Neural cell (in vitro differentiated cells): ENCODE measurements at regions not wholly inside any gene's neighbourhood (a gene's known extent, or its start where the extent isn't known, plus 50 kb on each side); places are given as distances from the start of the nearest gene placed in this dataset.

Source experiments
- H2AFZ ChIP-seq: fragments of 200-600, 300-800 bp; sonication (generic), shearing (Covaris generic); 2 replicates; pipeline ENCODE4 v1.6.0; 2014; ENCODE audit warnings: low read depth, mild to moderate bottlenecking, antibody characterized with exemption, low read length, moderate library complexity
- H3F3A ChIP-seq: fragments of 200-600 bp; shearing (Covaris generic); 2 replicates; pipeline ENCODE4 v1.6.1; 2016; ENCODE audit warnings: mild to moderate bottlenecking, moderate library complexity, mixed read lengths, antibody characterized with exemption, low read length; ENCODE audit not compliant: insufficient read depth, poor library complexity, severe bottlenecking
- H3K27ac ChIP-seq: fragments of 200-600, 300-800 bp; sonication (generic), shearing (Covaris generic); 2 replicates; pipeline ENCODE4 v1.5.1; 2014; ENCODE audit warnings: mild to moderate bottlenecking, low read length, moderate library complexity
- H3K27me3 ChIP-seq: fragments of 300-800, 200-600 bp; sonication (generic), shearing (Covaris generic); 2 replicates; pipeline ENCODE4 v1.6.0; 2014; ENCODE audit warnings: mild to moderate bottlenecking, low read depth, low read length, moderate library complexity; ENCODE audit not compliant: insufficient read depth
- H3K36me3 ChIP-seq: fragments of 300-800, 200-600 bp; sonication (generic), shearing (Covaris generic); 2 replicates; pipeline ENCODE4 v1.5.1; 2014; ENCODE audit warnings: mild to moderate bottlenecking, antibody characterized with exemption, low read length, moderate library complexity; ENCODE audit not compliant: insufficient read depth
- H3K4me2 ChIP-seq: fragments of 300-800, 200-600 bp; sonication (generic), shearing (Covaris generic); 2 replicates; pipeline ENCODE4 v1.6.0; 2014; ENCODE audit warnings: mild to moderate bottlenecking, low read length
- H3K4me3 ChIP-seq: fragments of 300-800, 200-600 bp; sonication (generic), shearing (Covaris generic); 2 replicates; pipeline ENCODE4 v1.5.1; 2014; ENCODE audit warnings: mild to moderate bottlenecking, low read length, moderate library complexity
- H3K79me2 ChIP-seq: fragments of 200-600 bp; shearing (Covaris generic); replicated peaks from 2 replicates; pipeline ENCODE4 v1.6.0; 2014; ENCODE audit warnings: mild to moderate bottlenecking, low read length, moderate library complexity; ENCODE audit not compliant: insufficient read depth
- H3K9ac ChIP-seq: fragments of 300-800, 200-600 bp; sonication (generic), shearing (Covaris generic); 2 replicates; pipeline ENCODE4 v1.6.1; 2016; ENCODE audit warnings: mild to moderate bottlenecking, low read length, mixed read lengths
- H3K9me2 ChIP-seq: fragments of 200-600 bp; shearing (Covaris generic); 2 replicates; pipeline ENCODE4 v1.6.1; 2016; ENCODE audit warnings: mild to moderate bottlenecking, low read length, mixed read lengths; ENCODE audit not compliant: insufficient read depth
- H3K9me3 ChIP-seq: fragments of 200-600, 300-800 bp; sonication (generic), shearing (Covaris generic); 2 replicates; pipeline ENCODE4 v1.6.1; 2016; ENCODE audit warnings: mild to moderate bottlenecking, mixed run types, low read length, moderate library complexity, mixed read lengths
- H4K20me1 ChIP-seq: fragments of 200-600 bp; shearing (Covaris generic); 2 replicates; pipeline ENCODE4 v1.6.1; 2016; ENCODE audit warnings: mild to moderate bottlenecking, mixed run types; ENCODE audit not compliant: insufficient read depth
- EP300 ChIP-seq: fragments of 450-650 bp; conservative IDR thresholded peaks from 2 replicates; pipeline ENCODE4 v1.6.1; 2014; ENCODE audit warnings: antibody characterized with exemption, mild to moderate bottlenecking, moderate library complexity; ENCODE audit not compliant: poor library complexity, severe bottlenecking
- EZH2 ChIP-seq: fragments of 200-600, 300-800 bp; shearing (Covaris generic), sonication (generic); IDR thresholded peaks from 2 replicates; pipeline ENCODE4 v1.6.1; 2014; ENCODE audit warnings: antibody characterized with exemption, low read length, borderline replicate concordance, mild to moderate bottlenecking; ENCODE audit not compliant: insufficient read depth, poor library complexity, severe bottlenecking
- MXI1 ChIP-seq: fragments of 450-650 bp; conservative IDR thresholded peaks from 2 replicates; pipeline ENCODE4 v1.6.1; 2014; ENCODE audit warnings: antibody characterized with exemption, mild to moderate bottlenecking; ENCODE audit not compliant: poor library complexity, severe bottlenecking
- POLR2AphosphoS5 ChIP-seq: IDR thresholded peaks from 2 replicates; pipeline ENCODE4 v1.6.1; 2012
- RAD21 ChIP-seq: fragments of 450-650 bp; conservative IDR thresholded peaks from 2 replicates; pipeline ENCODE4 v1.6.1; 2014; ENCODE audit warnings: antibody characterized with exemption, mild to moderate bottlenecking, moderate library complexity
- SMC3 ChIP-seq: fragments of 450-650 bp; conservative IDR thresholded peaks from 2 replicates; pipeline ENCODE4 v1.6.1; 2014; ENCODE audit warnings: antibody characterized with exemption, mild to moderate bottlenecking, moderate library complexity; ENCODE audit not compliant: poor library complexity
- TAF1 ChIP-seq: IDR thresholded peaks from 2 replicates; pipeline ENCODE4 v1.6.1; 2012; ENCODE audit warnings: low read depth
- TF ChIP-seq, protein P1 (sequence below): IDR thresholded peaks from 2 replicates; pipeline ENCODE4 v1.6.1; 2012; ENCODE audit warnings: borderline replicate concordance
- TF ChIP-seq, protein P2 (sequence below): fragments of 450-650 bp; IDR thresholded peaks from 2 replicates; pipeline ENCODE4 v1.5.1; 2014; ENCODE audit warnings: antibody characterized with exemption, mild to moderate bottlenecking, moderate library complexity; ENCODE audit not compliant: poor library complexity, severe bottlenecking

DNA sequence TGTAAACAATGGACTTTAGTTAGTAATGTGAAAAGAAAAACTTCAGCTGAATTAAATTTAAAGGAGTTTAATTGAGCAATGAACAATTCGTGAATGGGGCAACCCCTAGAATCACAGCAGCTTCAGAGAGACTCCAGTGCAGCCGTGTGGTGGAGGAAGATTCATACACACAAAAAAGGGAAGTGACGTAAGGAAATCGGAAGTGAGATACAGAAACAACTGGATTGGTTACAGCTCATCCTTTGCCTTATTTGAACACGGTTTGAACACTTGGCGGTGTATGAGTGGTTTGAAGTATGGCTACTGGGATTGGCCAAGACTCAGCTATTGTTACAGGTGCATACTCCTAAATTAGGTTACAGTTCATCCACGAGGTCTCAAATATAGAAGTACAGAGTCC lies 460.4 kb upstream of the ASIC2 start:
- H3K36me3 ChIP-seq, result no peaks in the 10 kb centered on the region
- no peaks in the 10 kb centered on the region for H4K20me1 ChIP-seq

DNA sequence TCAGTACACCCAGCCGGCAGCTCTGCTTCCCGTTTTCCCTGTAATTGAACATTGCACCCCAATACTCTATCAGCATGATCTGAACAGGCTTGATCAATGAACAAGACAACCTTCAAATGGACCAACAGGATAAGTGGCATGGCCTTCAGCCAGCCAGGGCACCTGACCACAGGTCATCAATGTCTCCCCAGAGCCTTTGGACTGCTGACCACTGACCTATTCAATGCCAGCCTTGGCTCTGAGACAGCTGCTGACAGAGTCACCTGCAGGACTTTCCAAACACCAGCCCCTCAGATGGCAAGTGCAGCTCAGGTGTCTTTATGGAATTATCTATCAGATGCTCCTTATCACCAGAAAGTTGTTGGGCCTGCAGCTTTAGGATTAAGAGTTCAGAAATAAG lies 462.9 kb upstream of the ASIC2 start:
- Histone ChIP-seq H3K79me2 (no peaks in the 10 kb centered on the region), H3K4me2 (no peak overlapping the region), H3K9me2 (no peaks in the 10 kb centered on the region), H3K4me3 (no peak overlapping the region), H3K9ac (no peak overlapping the region), H4K20me1 (no peaks in the 10 kb centered on the region), H3K9me3 (no peaks in the 10 kb centered on the region), H3K36me3 (no peaks in the 10 kb centered on the region), H2AFZ (no peak overlapping the region), H3K27ac (no peak overlapping the region), H3F3A (no peaks in the 10 kb centered on the region), H3K27me3 (no peaks in the 10 kb centered on the region)
- no peak for TF ChIP-seq MXI1
- TF ChIP-seq, protein P1, sequence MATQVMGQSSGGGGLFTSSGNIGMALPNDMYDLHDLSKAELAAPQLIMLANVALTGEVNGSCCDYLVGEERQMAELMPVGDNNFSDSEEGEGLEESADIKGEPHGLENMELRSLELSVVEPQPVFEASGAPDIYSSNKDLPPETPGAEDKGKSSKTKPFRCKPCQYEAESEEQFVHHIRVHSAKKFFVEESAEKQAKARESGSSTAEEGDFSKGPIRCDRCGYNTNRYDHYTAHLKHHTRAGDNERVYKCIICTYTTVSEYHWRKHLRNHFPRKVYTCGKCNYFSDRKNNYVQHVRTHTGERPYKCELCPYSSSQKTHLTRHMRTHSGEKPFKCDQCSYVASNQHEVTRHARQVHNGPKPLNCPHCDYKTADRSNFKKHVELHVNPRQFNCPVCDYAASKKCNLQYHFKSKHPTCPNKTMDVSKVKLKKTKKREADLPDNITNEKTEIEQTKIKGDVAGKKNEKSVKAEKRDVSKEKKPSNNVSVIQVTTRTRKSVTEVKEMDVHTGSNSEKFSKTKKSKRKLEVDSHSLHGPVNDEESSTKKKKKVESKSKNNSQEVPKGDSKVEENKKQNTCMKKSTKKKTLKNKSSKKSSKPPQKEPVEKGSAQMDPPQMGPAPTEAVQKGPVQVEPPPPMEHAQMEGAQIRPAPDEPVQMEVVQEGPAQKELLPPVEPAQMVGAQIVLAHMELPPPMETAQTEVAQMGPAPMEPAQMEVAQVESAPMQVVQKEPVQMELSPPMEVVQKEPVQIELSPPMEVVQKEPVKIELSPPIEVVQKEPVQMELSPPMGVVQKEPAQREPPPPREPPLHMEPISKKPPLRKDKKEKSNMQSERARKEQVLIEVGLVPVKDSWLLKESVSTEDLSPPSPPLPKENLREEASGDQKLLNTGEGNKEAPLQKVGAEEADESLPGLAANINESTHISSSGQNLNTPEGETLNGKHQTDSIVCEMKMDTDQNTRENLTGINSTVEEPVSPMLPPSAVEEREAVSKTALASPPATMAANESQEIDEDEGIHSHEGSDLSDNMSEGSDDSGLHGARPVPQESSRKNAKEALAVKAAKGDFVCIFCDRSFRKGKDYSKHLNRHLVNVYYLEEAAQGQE, result no peak

More for the DNA sequence above, 460.4 kb upstream of the ASIC2 start:
- Histone ChIP-seq H3K4me3 (no peak overlapping the region), H3K9me2 (no peaks in the 10 kb centered on the region), H3K79me2 (no peaks in the 10 kb centered on the region), H3K9me3 (no peaks in the 10 kb centered on the region), H3K27ac (no peak overlapping the region), H3K9ac (no peak overlapping the region), H2AFZ (no peak overlapping the region), H3K27me3 (no peaks in the 10 kb centered on the region), H3K4me2 (no peak overlapping the region), H3F3A (no peaks in the 10 kb centered on the region)
- TF ChIP-seq, protein P1, result no peak
- TF ChIP-seq, protein P2, sequence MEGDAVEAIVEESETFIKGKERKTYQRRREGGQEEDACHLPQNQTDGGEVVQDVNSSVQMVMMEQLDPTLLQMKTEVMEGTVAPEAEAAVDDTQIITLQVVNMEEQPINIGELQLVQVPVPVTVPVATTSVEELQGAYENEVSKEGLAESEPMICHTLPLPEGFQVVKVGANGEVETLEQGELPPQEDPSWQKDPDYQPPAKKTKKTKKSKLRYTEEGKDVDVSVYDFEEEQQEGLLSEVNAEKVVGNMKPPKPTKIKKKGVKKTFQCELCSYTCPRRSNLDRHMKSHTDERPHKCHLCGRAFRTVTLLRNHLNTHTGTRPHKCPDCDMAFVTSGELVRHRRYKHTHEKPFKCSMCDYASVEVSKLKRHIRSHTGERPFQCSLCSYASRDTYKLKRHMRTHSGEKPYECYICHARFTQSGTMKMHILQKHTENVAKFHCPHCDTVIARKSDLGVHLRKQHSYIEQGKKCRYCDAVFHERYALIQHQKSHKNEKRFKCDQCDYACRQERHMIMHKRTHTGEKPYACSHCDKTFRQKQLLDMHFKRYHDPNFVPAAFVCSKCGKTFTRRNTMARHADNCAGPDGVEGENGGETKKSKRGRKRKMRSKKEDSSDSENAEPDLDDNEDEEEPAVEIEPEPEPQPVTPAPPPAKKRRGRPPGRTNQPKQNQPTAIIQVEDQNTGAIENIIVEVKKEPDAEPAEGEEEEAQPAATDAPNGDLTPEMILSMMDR, result no peak
- TF ChIP-seq POLR2AphosphoS5 (no peak), SMC3 (no peak), RAD21 (no peak), EP300 (no peak), EZH2 (no peak), MXI1 (no peak), TAF1 (no peak)
